GM12892 (cell line): ENCODE measurements at regions not wholly inside any gene's neighbourhood (a gene's known extent, or its start where the extent isn't known, plus 50 kb on each side); places are given as distances from the start of the nearest gene placed in this dataset.

Source experiments
- POLR2A ChIP-seq: IDR thresholded peaks from 2 replicates; pipeline ENCODE4 v1.6.1; 2011; ENCODE audit warnings: low read depth, low read length, control low read depth
- POLR2AphosphoS5 ChIP-seq: IDR thresholded peaks from 2 replicates; pipeline ENCODE4 v1.6.1; 2011; ENCODE audit warnings: low read depth, low read length, control low read depth

GRCh38 chr3:74511078-74511477 is 103.4 kb downstream of the CNTN3 start:
- TF ChIP-seq POLR2AphosphoS5, result no peak
- no peak for TF ChIP-seq POLR2A
